ENCODE measurements at regions not wholly inside any gene's neighbourhood (a gene's known extent, or its start where the extent isn't known, plus 50 kb on each side); places are given as distances from the start of the nearest gene placed in this dataset.

DNA sequence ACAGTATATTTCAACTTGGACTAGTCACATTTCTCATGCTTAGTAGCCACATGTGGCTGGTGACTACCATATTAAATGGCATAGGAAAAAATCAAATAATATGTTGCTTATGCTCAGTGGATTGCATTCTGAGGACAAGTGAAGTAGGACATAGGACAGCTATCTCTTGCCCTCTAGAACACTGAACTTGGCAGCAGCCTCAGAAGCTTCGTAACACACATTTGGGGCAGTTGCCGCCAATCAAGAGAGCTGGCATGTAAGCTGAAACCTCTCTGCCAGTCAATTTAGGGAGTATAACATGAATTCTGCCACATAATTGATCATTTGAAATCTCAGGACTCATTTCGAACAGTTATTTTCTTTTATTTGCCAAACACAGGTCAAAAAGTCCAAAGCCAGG is 505.5 kb downstream of the MAT2B start:
- POLR2A ChIA-PET, result no interaction called here
- no peaks in the 10 kb centered on the region for H3K9me3 Mint-ChIP-seq
- ATAC-seq (no peak), DNase-seq (ENCODE audit: low spot score) (no peak)
- H3K4me3 Mint-ChIP-seq, result no peak overlapping the region
- H3K27me3 Mint-ChIP-seq (ENCODE audit: low read depth), result no peaks in the 10 kb centered on the region
- H3K4me1 Mint-ChIP-seq, result peaks cover 6% of the 10 kb centered on the region
- CTCF ChIA-PET, result no interaction called here
- no peak overlapping the region for H3K27ac Mint-ChIP-seq
- no peaks in the 10 kb centered on the region for H3K36me3 Mint-ChIP-seq
- TF ChIP-seq CTCF (IDR thresholded peaks at IDR 0.05) (no peak), SMAD3 (CRISPR knock-in tag; IDR thresholded peaks at IDR 0.05; ENCODE audit: borderline replicate concordance) (no peak), NFE2L1 (CRISPR knock-in tag; IDR thresholded peaks at IDR 0.05) (no peak), GRHL2 (CRISPR knock-in tag; IDR thresholded peaks at IDR 0.05; ENCODE audit: insufficient replicate concordance, severe bottlenecking) (no peak), ATF6 (CRISPR knock-in tag; IDR thresholded peaks at IDR 0.05) (no peak), ZNF263 (CRISPR knock-in tag; IDR thresholded peaks at IDR 0.05; ENCODE audit: low read depth) (no peak), NR1H2 (CRISPR knock-in tag; IDR thresholded peaks at IDR 0.05) (no peak), ZNF317 (CRISPR knock-in tag; IDR thresholded peaks at IDR 0.05; ENCODE audit: borderline replicate concordance, low read depth) (no peak), EMX1 (CRISPR knock-in tag; IDR thresholded peaks at IDR 0.05) (no peak), ELF4 (CRISPR knock-in tag; IDR thresholded peaks at IDR 0.05; ENCODE audit: low read depth) (no peak), KAT7 (CRISPR knock-in tag; IDR thresholded peaks at IDR 0.05; ENCODE audit: borderline replicate concordance) (no peak), HMGXB4 (CRISPR knock-in tag; IDR thresholded peaks at IDR 0.05) (no peak)
- TF ChIP-seq, protein P1, sequence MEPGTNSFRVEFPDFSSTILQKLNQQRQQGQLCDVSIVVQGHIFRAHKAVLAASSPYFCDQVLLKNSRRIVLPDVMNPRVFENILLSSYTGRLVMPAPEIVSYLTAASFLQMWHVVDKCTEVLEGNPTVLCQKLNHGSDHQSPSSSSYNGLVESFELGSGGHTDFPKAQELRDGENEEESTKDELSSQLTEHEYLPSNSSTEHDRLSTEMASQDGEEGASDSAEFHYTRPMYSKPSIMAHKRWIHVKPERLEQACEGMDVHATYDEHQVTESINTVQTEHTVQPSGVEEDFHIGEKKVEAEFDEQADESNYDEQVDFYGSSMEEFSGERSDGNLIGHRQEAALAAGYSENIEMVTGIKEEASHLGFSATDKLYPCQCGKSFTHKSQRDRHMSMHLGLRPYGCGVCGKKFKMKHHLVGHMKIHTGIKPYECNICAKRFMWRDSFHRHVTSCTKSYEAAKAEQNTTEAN (CRISPR knock-in tag; IDR thresholded peaks at IDR 0.05), result no peak
- TF ChIP-seq, protein P2, sequence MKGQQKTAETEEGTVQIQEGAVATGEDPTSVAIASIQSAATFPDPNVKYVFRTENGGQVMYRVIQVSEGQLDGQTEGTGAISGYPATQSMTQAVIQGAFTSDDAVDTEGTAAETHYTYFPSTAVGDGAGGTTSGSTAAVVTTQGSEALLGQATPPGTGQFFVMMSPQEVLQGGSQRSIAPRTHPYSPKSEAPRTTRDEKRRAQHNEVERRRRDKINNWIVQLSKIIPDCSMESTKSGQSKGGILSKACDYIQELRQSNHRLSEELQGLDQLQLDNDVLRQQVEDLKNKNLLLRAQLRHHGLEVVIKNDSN (CRISPR knock-in tag; IDR thresholded peaks at IDR 0.05), result no peak
- TF ChIP-seq, protein P3, sequence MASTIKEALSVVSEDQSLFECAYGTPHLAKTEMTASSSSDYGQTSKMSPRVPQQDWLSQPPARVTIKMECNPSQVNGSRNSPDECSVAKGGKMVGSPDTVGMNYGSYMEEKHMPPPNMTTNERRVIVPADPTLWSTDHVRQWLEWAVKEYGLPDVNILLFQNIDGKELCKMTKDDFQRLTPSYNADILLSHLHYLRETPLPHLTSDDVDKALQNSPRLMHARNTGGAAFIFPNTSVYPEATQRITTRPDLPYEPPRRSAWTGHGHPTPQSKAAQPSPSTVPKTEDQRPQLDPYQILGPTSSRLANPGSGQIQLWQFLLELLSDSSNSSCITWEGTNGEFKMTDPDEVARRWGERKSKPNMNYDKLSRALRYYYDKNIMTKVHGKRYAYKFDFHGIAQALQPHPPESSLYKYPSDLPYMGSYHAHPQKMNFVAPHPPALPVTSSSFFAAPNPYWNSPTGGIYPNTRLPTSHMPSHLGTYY (CRISPR knock-in tag; IDR thresholded peaks at IDR 0.05), result no peak
- TF ChIP-seq, protein P4, sequence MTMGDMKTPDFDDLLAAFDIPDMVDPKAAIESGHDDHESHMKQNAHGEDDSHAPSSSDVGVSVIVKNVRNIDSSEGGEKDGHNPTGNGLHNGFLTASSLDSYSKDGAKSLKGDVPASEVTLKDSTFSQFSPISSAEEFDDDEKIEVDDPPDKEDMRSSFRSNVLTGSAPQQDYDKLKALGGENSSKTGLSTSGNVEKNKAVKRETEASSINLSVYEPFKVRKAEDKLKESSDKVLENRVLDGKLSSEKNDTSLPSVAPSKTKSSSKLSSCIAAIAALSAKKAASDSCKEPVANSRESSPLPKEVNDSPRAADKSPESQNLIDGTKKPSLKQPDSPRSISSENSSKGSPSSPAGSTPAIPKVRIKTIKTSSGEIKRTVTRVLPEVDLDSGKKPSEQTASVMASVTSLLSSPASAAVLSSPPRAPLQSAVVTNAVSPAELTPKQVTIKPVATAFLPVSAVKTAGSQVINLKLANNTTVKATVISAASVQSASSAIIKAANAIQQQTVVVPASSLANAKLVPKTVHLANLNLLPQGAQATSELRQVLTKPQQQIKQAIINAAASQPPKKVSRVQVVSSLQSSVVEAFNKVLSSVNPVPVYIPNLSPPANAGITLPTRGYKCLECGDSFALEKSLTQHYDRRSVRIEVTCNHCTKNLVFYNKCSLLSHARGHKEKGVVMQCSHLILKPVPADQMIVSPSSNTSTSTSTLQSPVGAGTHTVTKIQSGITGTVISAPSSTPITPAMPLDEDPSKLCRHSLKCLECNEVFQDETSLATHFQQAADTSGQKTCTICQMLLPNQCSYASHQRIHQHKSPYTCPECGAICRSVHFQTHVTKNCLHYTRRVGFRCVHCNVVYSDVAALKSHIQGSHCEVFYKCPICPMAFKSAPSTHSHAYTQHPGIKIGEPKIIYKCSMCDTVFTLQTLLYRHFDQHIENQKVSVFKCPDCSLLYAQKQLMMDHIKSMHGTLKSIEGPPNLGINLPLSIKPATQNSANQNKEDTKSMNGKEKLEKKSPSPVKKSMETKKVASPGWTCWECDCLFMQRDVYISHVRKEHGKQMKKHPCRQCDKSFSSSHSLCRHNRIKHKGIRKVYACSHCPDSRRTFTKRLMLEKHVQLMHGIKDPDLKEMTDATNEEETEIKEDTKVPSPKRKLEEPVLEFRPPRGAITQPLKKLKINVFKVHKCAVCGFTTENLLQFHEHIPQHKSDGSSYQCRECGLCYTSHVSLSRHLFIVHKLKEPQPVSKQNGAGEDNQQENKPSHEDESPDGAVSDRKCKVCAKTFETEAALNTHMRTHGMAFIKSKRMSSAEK (CRISPR knock-in tag; IDR thresholded peaks at IDR 0.05; ENCODE audit: borderline replicate concordance), result no peak
- TF ChIP-seq, protein P5, sequence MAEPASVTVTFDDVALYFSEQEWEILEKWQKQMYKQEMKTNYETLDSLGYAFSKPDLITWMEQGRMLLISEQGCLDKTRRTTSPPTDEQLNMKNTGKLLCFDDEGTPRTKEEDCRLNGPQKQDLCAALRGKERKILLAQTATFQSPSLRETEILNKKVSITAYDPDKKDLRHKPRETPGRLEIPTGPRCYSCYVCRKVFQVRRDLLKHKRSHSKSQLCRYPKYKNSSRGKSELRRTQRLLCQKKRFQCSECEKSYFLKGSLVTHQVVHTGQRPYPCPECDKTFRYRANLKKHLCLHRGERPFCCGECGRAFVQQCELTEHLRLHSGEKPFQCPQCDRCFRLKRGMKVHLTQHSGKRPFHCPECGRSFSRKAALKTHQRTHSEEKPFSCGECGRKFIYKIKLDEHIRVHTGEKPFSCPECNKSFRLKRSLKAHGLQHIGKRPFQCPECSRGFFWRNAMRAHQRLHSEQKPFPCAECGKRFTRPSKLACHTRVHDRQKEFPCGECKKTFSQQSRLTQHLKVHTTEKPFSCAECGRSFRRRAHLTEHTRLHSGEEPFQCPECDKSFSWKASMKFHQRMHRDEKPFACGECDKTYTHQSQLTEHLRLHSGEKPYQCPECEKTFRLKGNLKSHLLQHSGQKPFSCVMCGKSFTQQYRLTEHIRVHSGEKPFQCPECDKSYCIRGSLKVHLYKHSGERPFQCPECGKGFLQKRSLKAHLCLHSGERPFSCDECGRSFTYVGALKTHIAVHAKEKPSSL (CRISPR knock-in tag; conservative IDR thresholded peaks at IDR 0.05), result no peak
